Stomach (tissue), 8 donors: ENCODE measurements at regions not wholly inside any gene's neighbourhood (a gene's known extent, or its start where the extent isn't known, plus 50 kb on each side); places are given as distances from the start of the nearest gene placed in this dataset.

ENCODE experiments used
- DNase-seq, 2 donors: peaks; one replicate each; pipeline versions ENCODE4 v3.0.0 to v3.0.0-alpha.2; 2013 to 2019
- H3K27ac ChIP-seq, 5 donors: fragments of 200-600 bp in 4 of 5; sonication (generic) in 4 of 5; one replicate each; pipeline ENCODE4 v1.5.1; 2013 to 2019; ENCODE audit warnings: mild to moderate bottlenecking in 1 of 5, moderate library complexity in 1 of 5
- H3K27me3 ChIP-seq, 3 donors: fragments of 200-600 bp; sonication (generic); one replicate each; pipeline ENCODE4 v1.5.1; 2017 to 2019; ENCODE audit warnings: mixed run types in 1 of 3
- H3K36me3 ChIP-seq, 4 donors: fragments of 200-600 bp; sonication (generic); 1 replicate in 3 of 4; 2 replicates in 1 of 4; pipeline ENCODE4 v1.5.1; 2016 to 2019
- H3K4me1 ChIP-seq, 4 donors: fragments of 200-600 bp; sonication (generic); one replicate each; pipeline ENCODE4 v1.5.1; 2016 to 2019
- H3K4me3 ChIP-seq, 4 donors: fragments of 200-600 bp; sonication (generic) in 3 of 4; one replicate each; pipeline ENCODE4 v1.5.1; 2016 to 2019; ENCODE audit warnings: mild to moderate bottlenecking in 1 of 4
- H3K9me3 ChIP-seq, 4 donors: fragments of 200-600 bp; sonication (generic); one replicate each; pipeline ENCODE4 v1.5.1; 2016 to 2019
- EP300 ChIP-seq: sonication (generic); formaldehyde crosslinking; IDR thresholded peaks from one replicate; pipeline ENCODE4 v1.6.1; 2017; ENCODE audit warnings: antibody characterized with exemption
- POLR2A ChIP-seq, 4 donors: fragments of 450-650 bp; IDR thresholded peaks; one replicate each; pipeline ENCODE4 v1.6.1; 2016; ENCODE audit warnings: antibody characterized with exemption in 4 of 4, control low read depth in 2 of 4, mild to moderate bottlenecking in 1 of 4, moderate library complexity in 1 of 4
- POLR2AphosphoS5 ChIP-seq, 3 donors: sonication (generic); formaldehyde crosslinking; IDR thresholded peaks; one replicate each; pipeline ENCODE4 v1.6.1; 2016; ENCODE audit warnings: antibody characterized with exemption in 3 of 3
- WGBS, 5 donors: extraction: QIAGEN DNeasy Blood & Tissue Kit in 3 of 5; methylation state at CpG; one replicate each; pipeline versions ENCODE4 v1.1.5 to v1.1.7; 2013 to 2018; 5-methylcytosine and 5-hydroxymethylcytosine counted together
- intact Hi-C: fragments of 100-400 bp; cut with DNase I; formaldehyde crosslinking; loops from one replicate; pipeline ENCODE4 v1.15.1; 2023; ENCODE audit warnings: low total_unique reads
- TF ChIP-seq, protein P1 (sequence below), 7 experiments: fragments of 450-650 bp in 4 of 7; fragments of 200-600 bp in 3 of 7; sonication (generic) in 3 of 7; IDR thresholded peaks; one replicate each; pipeline ENCODE4 v1.5.1; 2016 to 2019; ENCODE audit warnings: antibody characterized with exemption in 7 of 7, control low read depth in 2 of 7, mild to moderate bottlenecking in 1 of 7
- donor health status: healthy with polysubstance abuse.
- donor health status: Bipolar disorder and iron deficiency.
- donor health status: healthy.

GRCh38 chr2:76170009-76170384 is 459.3 kb upstream of the GCFC2 start:
- Histone ChIP-seq H3K4me1 (no peaks in the 10 kb centered on the region), H3K9me3 (peaks cover 0 to 14% (median 7%) of the 10 kb centered on the region in 4 donors), H3K4me3 (no peak overlapping the region), H3K36me3 (no peaks in the 10 kb centered on the region), H3K27ac (no peak overlapping the region), H3K27me3 (no peaks in the 10 kb centered on the region)
- no peak for DNase-seq
- 53 to 75% (median 70%) methylated on average over 1 of the region's 1 CpG for WGBS, 5 donors
- TF ChIP-seq EP300 (no peak), POLR2A (IDR thresholded peaks at IDR 0.05) (no peak), POLR2AphosphoS5 (IDR thresholded peaks at IDR 0.05) (no peak)
- TF ChIP-seq, protein P1, sequence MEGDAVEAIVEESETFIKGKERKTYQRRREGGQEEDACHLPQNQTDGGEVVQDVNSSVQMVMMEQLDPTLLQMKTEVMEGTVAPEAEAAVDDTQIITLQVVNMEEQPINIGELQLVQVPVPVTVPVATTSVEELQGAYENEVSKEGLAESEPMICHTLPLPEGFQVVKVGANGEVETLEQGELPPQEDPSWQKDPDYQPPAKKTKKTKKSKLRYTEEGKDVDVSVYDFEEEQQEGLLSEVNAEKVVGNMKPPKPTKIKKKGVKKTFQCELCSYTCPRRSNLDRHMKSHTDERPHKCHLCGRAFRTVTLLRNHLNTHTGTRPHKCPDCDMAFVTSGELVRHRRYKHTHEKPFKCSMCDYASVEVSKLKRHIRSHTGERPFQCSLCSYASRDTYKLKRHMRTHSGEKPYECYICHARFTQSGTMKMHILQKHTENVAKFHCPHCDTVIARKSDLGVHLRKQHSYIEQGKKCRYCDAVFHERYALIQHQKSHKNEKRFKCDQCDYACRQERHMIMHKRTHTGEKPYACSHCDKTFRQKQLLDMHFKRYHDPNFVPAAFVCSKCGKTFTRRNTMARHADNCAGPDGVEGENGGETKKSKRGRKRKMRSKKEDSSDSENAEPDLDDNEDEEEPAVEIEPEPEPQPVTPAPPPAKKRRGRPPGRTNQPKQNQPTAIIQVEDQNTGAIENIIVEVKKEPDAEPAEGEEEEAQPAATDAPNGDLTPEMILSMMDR (IDR thresholded peaks at IDR 0.05), result no peak
- intact Hi-C loops, result no loop called here

- H3K36me3 ChIP-seq, result no peaks in the 10 kb centered on the region
- intact Hi-C loops, result no loop called here
- H3K4me1 ChIP-seq, result no peaks in the 10 kb centered on the region
- H3K27me3 ChIP-seq, result no peaks in the 10 kb centered on the region
- no peak overlapping the region for H3K27ac ChIP-seq
- no peak overlapping the region for H3K4me3 ChIP-seq
- 34 to 63% (median 46%) methylated on average over 2 of the region's 2 CpGs for WGBS, 5 donors
- DNase-seq, result no peak
- TF ChIP-seq POLR2AphosphoS5 (IDR thresholded peaks at IDR 0.05) (no peak), EP300 (no peak), POLR2A (IDR thresholded peaks at IDR 0.05) (no peak)
- TF ChIP-seq, protein P1 (IDR thresholded peaks at IDR 0.05), result no peak
- H3K9me3 ChIP-seq, result peaks cover 0 to 9% (median 5%) of the 10 kb centered on the region in 4 donors
Measured at GRCh38 chr2:76169276-76170008, 458.7 kb upstream of the GCFC2 start.

DNA sequence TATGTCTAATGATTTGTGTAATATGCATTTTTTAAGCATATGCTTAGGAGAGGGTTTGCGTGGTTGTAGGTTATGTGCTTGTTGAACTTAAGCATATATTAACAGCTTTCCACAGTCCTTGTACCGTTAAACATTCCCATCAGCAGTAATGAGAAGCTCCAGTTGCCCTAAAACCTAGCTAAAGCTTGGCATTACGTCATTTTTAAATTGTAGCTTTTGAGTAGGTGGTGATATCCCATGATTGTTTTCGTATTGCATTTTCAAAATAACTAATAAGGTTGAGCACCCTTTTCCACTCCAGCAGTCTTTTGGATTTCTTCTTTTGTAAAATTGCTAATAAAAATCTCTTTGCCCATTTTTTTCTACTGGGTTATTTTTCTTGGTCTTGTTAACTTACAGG is 453.1 kb upstream of the GCFC2 start:
- Histone ChIP-seq H3K4me1 (no peaks in the 10 kb centered on the region), H3K27ac (no peak overlapping the region), H3K27me3 (no peaks in the 10 kb centered on the region), H3K9me3 (no peaks in the 10 kb centered on the region), H3K36me3 (no peaks in the 10 kb centered on the region), H3K4me3 (no peak overlapping the region)
- TF ChIP-seq, protein P1 (IDR thresholded peaks at IDR 0.05), result no peak
- no peak for TF ChIP-seq EP300
- TF ChIP-seq POLR2AphosphoS5 (IDR thresholded peaks at IDR 0.05), result no peak
- no peak for TF ChIP-seq POLR2A (IDR thresholded peaks at IDR 0.05)
- DNase-seq, result no peak
- intact Hi-C loops, result no loop called here
- 73 to 90% (median 86%) methylated on average over 4 of the region's 4 CpGs for WGBS, 5 donors

- H3K27ac ChIP-seq, result no peak overlapping the region
- 71 to 80% (median 74%) methylated on average over 3 of the region's 3 CpGs for WGBS, 5 donors
Measured at GRCh38 chr2:76160670-76161069, 450.0 kb upstream of the GCFC2 start.

More at GRCh38 chr2:76160670-76161069, 450.0 kb upstream of the GCFC2 start:
- Histone ChIP-seq H3K4me3 (no peak overlapping the region), H3K4me1 (no peaks in the 10 kb centered on the region), H3K27me3 (no peaks in the 10 kb centered on the region), H3K9me3 (no peaks in the 10 kb centered on the region), H3K36me3 (no peaks in the 10 kb centered on the region)
- intact Hi-C loops, result no loop called here
- DNase-seq, result no peak
- no peak for TF ChIP-seq EP300
- TF ChIP-seq POLR2AphosphoS5 (IDR thresholded peaks at IDR 0.05), result no peak
- TF ChIP-seq, protein P1 (IDR thresholded peaks at IDR 0.05), result no peak
- no peak for TF ChIP-seq POLR2A (IDR thresholded peaks at IDR 0.05)
